GM12878 (cell line): ENCODE measurements at regions not wholly inside any gene's neighbourhood (a gene's known extent, or its start where the extent isn't known, plus 50 kb on each side); places are given as distances from the start of the nearest gene placed in this dataset.
A peak's percentile ranks its signal among the peaks of the same experiment; 100 is the strongest.

Experiments used
- BCL11A ChIP-seq: IDR thresholded peaks from 2 replicates; pipeline ENCODE4 v1.6.1; 2011; ENCODE audit warnings: low read depth, low read length
- BCLAF1 ChIP-seq: fragments of 450-650 bp; IDR thresholded peaks from 2 replicates; pipeline ENCODE4 v1.6.1; 2017; ENCODE audit warnings: antibody characterized with exemption, mild to moderate bottlenecking, moderate library complexity
- E2F8 ChIP-seq: fragments of 450-650 bp; IDR thresholded peaks from 2 replicates; pipeline ENCODE4 v1.6.1; 2018; ENCODE audit warnings: mild to moderate bottlenecking, low read depth, moderate library complexity; ENCODE audit not compliant: partially characterized antibody
- HDGF ChIP-seq: fragments of 450-650 bp; IDR thresholded peaks from 2 replicates; pipeline ENCODE4 v1.6.1; 2016; ENCODE audit warnings: antibody characterized with exemption
- MYB ChIP-seq: fragments of 150-350 bp; IDR thresholded peaks from 2 replicates; pipeline ENCODE4 v1.6.1; 2014; ENCODE audit warnings: mild to moderate bottlenecking, low read depth, low read length, borderline replicate concordance
- NKRF ChIP-seq: fragments of 450-650 bp; conservative IDR thresholded peaks from 2 replicates; pipeline ENCODE4 v1.6.1; 2017; ENCODE audit warnings: mild to moderate bottlenecking, moderate library complexity
- PAX8 ChIP-seq: fragments of 450-650 bp; IDR thresholded peaks from 2 replicates; pipeline ENCODE4 v1.6.1; 2017; ENCODE audit warnings: mild to moderate bottlenecking, moderate library complexity
- POLR2AphosphoS5 ChIP-seq: IDR thresholded peaks from 2 replicates; pipeline ENCODE4 v1.6.1; 2011; ENCODE audit warnings: mild to moderate bottlenecking, low read length, inconsistent platforms
- RAD51 ChIP-seq: fragments of 450-650 bp; IDR thresholded peaks from 2 replicates; pipeline ENCODE4 v1.6.1; 2016; ENCODE audit warnings: moderate library complexity, mild to moderate bottlenecking, inconsistent platforms
- SREBF2 ChIP-seq: IDR thresholded peaks from 2 replicates; pipeline ENCODE4 v1.6.1; 2012; ENCODE audit warnings: mild to moderate bottlenecking, low read length
- SRF ChIP-seq, 2 experiments: IDR thresholded peaks; 2 replicates each; pipeline ENCODE4 v1.6.1; 2011; ENCODE audit warnings: low read depth in 2 of 2, low read length in 2 of 2, mild to moderate bottlenecking in 1 of 2, moderate library complexity in 1 of 2
- TAF1 ChIP-seq: IDR thresholded peaks from 2 replicates; pipeline ENCODE4 v1.6.1; 2011; ENCODE audit warnings: mild to moderate bottlenecking, low read depth, low read length, borderline replicate concordance
- TCF7 ChIP-seq: IDR thresholded peaks from 2 replicates; pipeline ENCODE4 v1.6.1; 2014; ENCODE audit warnings: antibody characterized with exemption, borderline replicate concordance
- ZBTB4 ChIP-seq: fragments of 450-650 bp; formaldehyde crosslinking; IDR thresholded peaks from 2 replicates; pipeline ENCODE4 v1.4.0; 2022; ENCODE audit warnings: mild to moderate bottlenecking, moderate library complexity
- ZNF207 ChIP-seq: fragments of 450-650 bp; IDR thresholded peaks from 2 replicates; pipeline ENCODE4 v1.6.1; 2014; ENCODE audit warnings: antibody characterized with exemption, mild to moderate bottlenecking, borderline replicate concordance
- ZNF592 ChIP-seq: fragments of 450-650 bp; IDR thresholded peaks from 2 replicates; pipeline ENCODE4 v1.6.1; 2017; ENCODE audit warnings: mild to moderate bottlenecking, moderate library complexity

GRCh38 chr1:169024800-169025271, 81.7 kb upstream of the ATP1B1 start (continued):
- TF ChIP-seq ZNF592 (no peak), SRF (IDR thresholded peaks at IDR 0.05; ENCODE audit: low read depth in 2 of 2, low read length in 2 of 2) (no peak), TCF7 (no peak), TAF1 (0 out of 2 replicates have a peak, but pooled peaks have one; percentile 29), ZNF207 (no peak), SREBF2 (no peak), BCL11A (peak; percentile 64; the same call in 1 of the 2 replicates), PAX8 (peak; percentile 100), NKRF (no peak), E2F8 (no peak), POLR2AphosphoS5 (no peak), ZBTB4 (CRISPR knock-in tag) (no peak), BCLAF1 (no peak), MYB (peak; percentile 70; the same call in 1 of the 2 replicates), HDGF (no peak), RAD51 (peak; percentile 19)
